GM18502 (cell line): ENCODE measurements at regions not wholly inside any gene's neighbourhood (a gene's known extent, or its start where the extent isn't known, plus 50 kb on each side); places are given as distances from the start of the nearest gene placed in this dataset.

ENCODE experiments used
- ATAC-seq: cut with Tn5 transposase; IDR thresholded peaks from one replicate; pipeline ENCODE4 v1.9.1; 2021; ENCODE audit warnings: mild to moderate bottlenecking; ENCODE audit not compliant: unreplicated experiment, poor library complexity

DNA sequence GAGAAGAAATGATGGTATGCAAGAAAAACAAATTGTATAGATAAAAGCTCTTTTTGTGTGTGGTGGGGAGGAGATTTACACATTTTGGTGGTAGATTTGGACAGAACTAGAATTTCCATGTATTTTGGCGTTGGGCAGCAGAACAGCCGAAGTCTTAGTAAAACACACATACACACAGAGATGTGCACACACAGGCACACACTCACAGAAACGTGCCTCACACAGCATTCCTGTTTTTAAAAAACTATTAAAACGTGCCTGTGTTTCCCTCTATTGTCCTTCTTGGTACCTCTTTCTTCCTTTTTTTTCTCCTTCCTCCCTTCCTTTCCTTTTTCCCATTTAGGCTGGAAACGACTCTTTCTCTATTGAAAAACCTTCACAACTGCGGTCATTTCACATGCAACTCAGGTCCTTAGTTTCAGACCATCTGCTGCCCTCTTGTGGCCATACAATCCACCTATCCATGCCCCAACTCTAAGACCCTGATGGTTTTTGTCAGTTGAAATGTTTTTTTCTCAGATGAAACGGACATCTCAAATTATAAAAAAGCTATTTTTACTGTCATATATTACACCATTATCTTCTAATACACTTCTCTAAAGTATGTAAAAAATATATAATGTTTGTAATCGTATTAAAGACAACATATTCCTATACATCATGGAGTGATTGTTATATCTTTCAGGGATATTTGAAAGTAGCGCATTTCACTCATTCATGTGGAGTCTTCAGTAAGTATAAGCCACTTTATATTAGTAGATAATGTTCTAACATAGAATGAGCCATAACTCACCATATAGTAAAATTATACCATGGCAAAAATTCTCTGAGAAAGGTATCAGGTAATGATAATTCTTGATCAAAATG lies 386.7 kb upstream of the NOVA1 start:
- peak; percentile 81 for ATAC-seq

GRCh38 chr14:26987744-26988363 lies 390.0 kb upstream of the NOVA1 start:
- ATAC-seq: no peak

DNA sequence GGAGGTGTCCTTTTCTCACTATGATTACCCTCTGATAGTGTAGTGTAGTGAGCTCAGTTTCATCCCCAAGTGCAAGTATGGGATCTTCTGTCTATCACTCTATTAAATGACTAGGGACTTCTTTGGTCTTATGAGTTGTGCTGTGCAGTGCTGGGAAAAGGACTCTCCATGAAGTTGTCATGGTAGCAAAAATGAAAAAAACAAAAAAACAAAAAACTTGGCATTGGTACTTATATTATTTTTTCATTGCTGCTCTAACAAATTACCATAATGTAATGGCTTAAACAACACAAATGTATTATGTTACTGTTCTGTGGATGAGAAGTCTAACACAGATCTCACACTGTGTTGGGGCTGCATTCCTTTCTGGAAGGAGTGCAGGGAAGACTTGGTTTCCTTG lies 393.1 kb upstream of the NOVA1 start:
- ATAC-seq: no peak

DNA sequence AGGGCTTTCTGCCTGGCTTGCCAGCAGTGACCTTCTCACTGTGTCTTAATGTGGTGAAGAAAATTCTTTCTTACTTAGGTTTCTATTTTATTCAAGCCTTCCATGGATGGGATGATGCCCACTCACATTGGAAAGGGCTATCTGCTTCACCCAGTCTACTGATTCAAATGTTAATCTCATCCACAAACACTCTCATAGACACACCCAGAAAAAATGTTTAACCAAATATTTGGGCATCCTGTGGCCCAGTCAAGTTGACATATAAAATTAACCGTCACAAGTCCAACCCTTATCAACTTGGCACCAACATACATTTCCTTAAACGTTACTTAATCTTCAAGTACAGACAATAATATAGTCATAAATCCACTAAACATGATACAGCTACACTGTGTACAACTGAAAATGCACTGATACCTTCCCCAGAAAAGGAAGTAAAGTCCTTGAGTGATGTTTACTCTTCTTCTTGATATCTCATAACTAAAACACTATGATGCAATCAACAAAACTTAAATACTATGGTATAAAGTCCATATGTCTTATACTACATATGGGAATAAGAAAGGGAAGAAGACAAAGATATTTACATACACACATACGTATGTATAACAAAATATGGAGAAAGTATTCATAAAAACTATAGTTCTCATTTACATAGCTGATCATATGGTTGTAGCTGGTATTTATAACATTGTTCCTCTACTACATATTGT lies 394.7 kb upstream of the NOVA1 start:
- no peak for ATAC-seq

DNA sequence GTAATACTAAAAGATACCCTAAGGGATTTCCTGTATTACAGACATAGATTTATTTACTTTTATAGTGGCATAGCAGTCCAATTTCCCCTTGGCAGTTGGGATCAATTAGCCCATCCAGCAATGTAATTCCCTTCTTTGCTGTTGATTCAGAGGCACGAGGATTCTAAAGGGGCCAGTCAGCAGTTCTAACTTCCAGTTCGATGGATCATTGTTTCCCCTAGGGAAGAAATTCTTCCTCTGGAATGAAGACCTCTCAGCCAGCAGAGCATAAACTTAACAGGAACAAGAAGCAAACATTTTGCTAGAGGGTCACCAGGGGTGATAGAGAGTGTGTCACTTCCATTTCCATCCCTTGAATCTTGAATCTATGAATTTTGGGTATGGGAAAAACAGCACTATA lies 395.7 kb upstream of the NOVA1 start:
- no peak for ATAC-seq

- no peak for ATAC-seq
Observed at GRCh38 chr14:26995301-26995700, 397.5 kb upstream of the NOVA1 start.

GRCh38 chr14:26996246-26996645 lies 398.4 kb upstream of the NOVA1 start:
- ATAC-seq: no peak

DNA sequence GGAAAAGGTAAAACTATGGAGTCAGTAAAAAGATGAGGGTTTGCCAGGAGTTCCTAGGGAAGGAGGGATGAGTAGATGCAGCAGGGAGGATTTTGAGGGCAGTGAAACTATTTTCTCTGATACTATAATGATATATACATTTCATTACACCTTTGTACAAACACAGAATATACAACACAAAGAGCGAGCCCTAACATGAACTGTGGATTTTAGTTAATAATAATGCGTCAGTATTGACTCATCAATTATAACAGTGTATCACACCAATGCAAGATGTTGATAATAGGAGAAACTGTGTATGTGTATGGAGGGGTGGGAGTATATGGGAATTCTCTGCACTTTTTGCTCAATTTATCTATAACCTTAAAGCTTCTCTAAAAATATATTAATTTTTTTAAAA lies 404.3 kb upstream of the NOVA1 start:
- ATAC-seq: no peak

- ATAC-seq: no peak
Observed at GRCh38 chr14:27006570-27006969, 408.7 kb upstream of the NOVA1 start.

DNA sequence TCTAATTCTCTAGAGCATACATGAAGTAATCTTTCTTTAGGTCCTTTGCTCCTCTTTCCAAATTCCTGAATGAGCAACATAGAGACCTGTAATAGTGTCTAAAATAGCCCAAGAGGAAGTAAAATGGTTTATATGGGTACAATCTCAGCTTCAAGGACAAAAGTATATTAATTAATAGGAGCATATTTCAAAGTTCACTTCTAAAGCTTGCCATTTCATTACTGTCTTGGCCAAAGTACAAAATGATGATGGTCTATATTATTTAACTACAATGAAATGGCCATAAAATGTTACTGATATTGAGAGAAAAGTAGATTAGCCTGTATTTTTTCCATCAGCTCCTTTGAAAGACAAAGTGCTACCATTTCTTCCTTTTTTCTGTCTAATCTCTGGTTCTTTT lies 410.4 kb upstream of the NOVA1 start:
- no peak for ATAC-seq

DNA sequence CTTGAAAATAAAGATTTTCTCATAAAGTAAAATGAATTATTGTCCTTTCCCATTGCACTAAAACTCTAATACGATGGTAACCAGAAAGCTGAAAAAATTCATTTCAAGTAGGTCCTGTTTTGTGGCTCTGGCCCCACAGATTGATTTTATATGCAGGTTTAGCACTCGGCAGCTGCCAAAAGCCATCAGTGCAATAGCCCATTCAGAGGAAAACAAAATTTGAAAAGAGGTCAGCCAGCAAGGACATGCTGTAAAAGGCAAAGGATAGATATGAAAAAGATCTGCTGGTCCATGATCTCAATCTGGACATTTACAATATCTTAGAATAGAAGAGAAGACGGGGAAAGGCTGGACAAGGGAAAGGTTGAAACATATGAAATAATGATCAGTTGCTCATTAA lies 414.8 kb upstream of the NOVA1 start:
- ATAC-seq: no peak

- no peak for ATAC-seq
Observed at GRCh38 chr14:27013678-27014077, 415.8 kb upstream of the NOVA1 start.

DNA sequence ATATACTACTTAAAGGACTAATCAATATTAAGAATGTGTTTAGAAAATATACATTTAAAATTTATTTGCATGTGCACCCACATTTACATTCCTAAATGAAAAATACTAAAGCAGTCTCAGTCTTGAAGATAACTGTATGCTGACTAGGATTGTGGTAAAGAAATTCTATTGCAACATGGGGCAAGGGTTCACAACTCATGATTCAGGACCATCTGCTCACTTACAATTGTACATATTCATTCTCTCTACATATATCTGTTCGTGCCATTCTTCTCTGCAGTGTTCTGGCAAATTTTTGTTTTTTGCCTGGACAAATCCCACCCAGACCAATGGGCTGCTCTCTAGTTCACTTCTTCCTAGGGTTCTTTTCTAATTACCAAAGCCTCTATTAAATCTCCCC lies 417.2 kb upstream of the NOVA1 start:
- ATAC-seq: no peak

DNA sequence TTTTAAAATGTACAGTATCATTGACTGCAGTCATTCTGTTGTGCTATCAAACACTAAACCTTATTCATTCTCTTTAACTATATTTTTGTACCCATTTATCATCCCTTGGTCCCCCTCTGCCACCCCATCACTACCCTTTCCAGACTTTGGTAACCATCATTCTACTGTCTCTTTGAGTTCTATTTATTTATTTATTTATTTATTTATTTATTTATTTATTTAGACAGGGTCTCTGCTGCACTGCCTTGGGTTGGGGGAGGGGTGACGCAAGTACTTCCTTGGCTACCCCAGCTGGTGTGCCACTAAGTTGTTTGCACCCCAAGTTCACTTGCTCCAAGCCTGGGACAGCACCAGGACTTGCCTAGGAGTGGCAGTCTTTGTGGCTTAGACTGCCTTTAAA lies 427.8 kb upstream of the NOVA1 start:
- ATAC-seq: no peak

DNA sequence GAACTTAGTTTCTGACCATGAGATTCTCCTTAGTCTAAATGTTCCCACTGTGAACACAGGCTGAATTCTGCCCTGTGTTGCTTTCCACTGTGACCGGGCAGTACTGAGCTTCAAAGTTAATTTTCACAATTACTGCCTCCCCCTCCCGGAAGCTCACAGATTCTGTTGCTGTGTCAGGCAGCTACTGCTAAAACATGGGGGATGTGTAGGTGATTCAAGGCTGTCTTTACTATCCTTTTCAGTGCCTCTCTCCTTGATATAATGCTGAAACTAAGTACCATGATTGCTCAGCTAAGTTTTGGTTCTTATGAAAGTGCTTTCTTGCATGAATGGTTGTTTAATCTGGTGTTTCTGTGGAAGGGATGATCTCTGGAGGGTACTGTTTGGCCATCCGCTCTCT lies 428.3 kb upstream of the NOVA1 start:
- no peak for ATAC-seq

- ATAC-seq: no peak
Observed at GRCh38 chr14:27040552-27040951, 442.7 kb upstream of the NOVA1 start.

GRCh38 chr14:27049701-27050100 lies 451.9 kb upstream of the NOVA1 start:
- ATAC-seq: no peak

DNA sequence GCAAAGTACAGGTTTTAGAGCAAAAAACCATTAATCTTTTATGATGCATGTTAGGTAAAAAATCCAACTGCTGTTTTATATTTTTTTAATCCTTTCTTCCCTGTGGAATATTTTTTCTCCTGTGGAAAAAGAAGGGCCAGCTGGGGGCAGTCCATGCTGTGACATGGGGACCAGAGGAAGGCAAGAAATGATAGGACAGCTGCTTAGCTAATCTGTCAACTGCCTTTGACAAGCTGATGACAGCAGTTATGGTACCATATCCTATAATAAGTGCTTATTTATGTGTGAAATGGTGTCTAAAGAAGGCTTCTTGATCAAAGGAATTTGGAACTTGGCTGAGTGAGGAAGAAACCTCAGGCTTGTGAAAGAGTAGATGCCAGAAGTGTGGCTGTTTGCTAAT lies 452.4 kb upstream of the NOVA1 start:
- no peak for ATAC-seq

DNA sequence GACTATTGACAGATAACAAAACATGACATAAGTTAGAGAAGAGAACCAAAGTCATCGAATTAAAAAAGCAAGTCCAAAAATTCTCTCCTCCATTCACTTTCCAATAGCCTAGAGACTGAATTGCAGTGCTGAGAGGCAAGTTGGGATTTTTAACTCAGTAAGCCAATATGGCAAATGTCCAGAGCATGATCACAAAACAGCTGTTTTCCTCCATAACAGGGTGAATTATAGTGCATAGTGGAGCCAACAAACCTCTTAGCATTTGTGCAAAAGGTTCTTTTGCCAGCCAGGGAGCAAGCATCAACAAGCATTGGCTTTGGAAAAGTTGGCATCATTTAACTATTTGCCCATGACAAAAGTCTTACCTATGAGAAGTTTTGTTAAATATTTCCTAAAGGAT lies 458.8 kb upstream of the NOVA1 start:
- ATAC-seq: no peak

GRCh38 chr14:27061299-27061698 lies 463.5 kb upstream of the NOVA1 start:
- no peak for ATAC-seq

GRCh38 chr14:27063959-27064358 lies 466.1 kb upstream of the NOVA1 start:
- ATAC-seq: no peak
